NT2/D1 (cell line): ENCODE measurements at regions not wholly inside any gene's neighbourhood (a gene's known extent, or its start where the extent isn't known, plus 50 kb on each side); places are given as distances from the start of the nearest gene placed in this dataset.

ENCODE experiments used
- DNase-seq: peaks from one replicate; pipeline ENCODE4 v3.0.0-alpha.2; 2011; ENCODE audit warnings: low read depth, low spot score
- H3K27me3 ChIP-seq: 2 replicates; pipeline ENCODE4 v1.6.0; 2011; ENCODE audit warnings: mild to moderate bottlenecking; ENCODE audit not compliant: insufficient read length, insufficient read depth
- H3K36me3 ChIP-seq: 2 replicates; pipeline ENCODE4 v1.6.1; 2011; ENCODE audit warnings: mild to moderate bottlenecking, low read length, mixed read lengths; ENCODE audit not compliant: insufficient read depth, insufficient read length
- H3K4me1 ChIP-seq: 2 replicates; pipeline ENCODE4 v1.5.1; 2011; ENCODE audit not compliant: insufficient read depth, insufficient read length
- H3K4me3 ChIP-seq: 2 replicates; pipeline ENCODE4 v1.5.1; 2011; ENCODE audit warnings: low read depth; ENCODE audit not compliant: insufficient read length
- H3K9ac ChIP-seq: 2 replicates; pipeline ENCODE4 v1.6.0; 2011; ENCODE audit warnings: low read depth; ENCODE audit not compliant: insufficient read length
- H3K9me3 ChIP-seq: 2 replicates; pipeline ENCODE4 v1.5.1; 2011; ENCODE audit warnings: mild to moderate bottlenecking, low read length; ENCODE audit not compliant: insufficient read depth
- SUZ12 ChIP-seq: IDR thresholded peaks from 2 replicates; pipeline ENCODE4 v1.6.1; 2011; ENCODE audit not compliant: insufficient read length, insufficient read depth; ENCODE audit errors: extremely low read depth
- YY1 ChIP-seq: IDR thresholded peaks from 2 replicates; pipeline ENCODE4 v1.6.1; 2011; ENCODE audit not compliant: insufficient read length, insufficient read depth
- ZNF274 ChIP-seq: IDR thresholded peaks from 2 replicates; pipeline ENCODE4 v1.6.1; 2011; ENCODE audit warnings: mild to moderate bottlenecking, low read depth, low read length

- Histone ChIP-seq H3K27me3 (peaks cover 5% of the 10 kb centered on the region), H3K4me1 (peaks cover 3% of the 10 kb centered on the region), H3K36me3 (no peaks in the 10 kb centered on the region), H3K9me3 (0 out of 2 replicates have a peak, but pooled peaks cover 5% of the 10 kb centered on the region), H3K9ac (no peak overlapping the region), H3K4me3 (no peak overlapping the region)
- TF ChIP-seq YY1 (no peak), SUZ12 (no peak), ZNF274 (no peak)
- no peak for DNase-seq
These were observed 144.2 kb upstream of the EEA1 start for GRCh38 chr12:93073324-93073723.

- Histone ChIP-seq H3K9ac (no peak overlapping the region), H3K4me3 (no peak overlapping the region), H3K4me1 (peaks cover 8% of the 10 kb centered on the region), H3K9me3 (peaks cover 16% of the 10 kb centered on the region; the same call in 1 of the 2 replicates), H3K36me3 (no peaks in the 10 kb centered on the region), H3K27me3 (no peaks in the 10 kb centered on the region)
- no peak for DNase-seq
- TF ChIP-seq YY1 (no peak), ZNF274 (no peak), SUZ12 (no peak)
These were observed 149.0 kb upstream of the EEA1 start for GRCh38 chr12:93078059-93078458.

- H3K4me3 ChIP-seq: no peak overlapping the region
- H3K27me3 ChIP-seq: no peaks in the 10 kb centered on the region
- peaks cover 16% of the 10 kb centered on the region; the same call in 1 of the 2 replicates for H3K9me3 ChIP-seq
- no peak overlapping the region for H3K9ac ChIP-seq
- H3K36me3 ChIP-seq: no peaks in the 10 kb centered on the region
- peaks cover 8% of the 10 kb centered on the region for H3K4me1 ChIP-seq
- no peak for DNase-seq
- TF ChIP-seq ZNF274: no peak
These were observed 149.5 kb upstream of the EEA1 start for GRCh38 chr12:93078577-93078976.

DNA sequence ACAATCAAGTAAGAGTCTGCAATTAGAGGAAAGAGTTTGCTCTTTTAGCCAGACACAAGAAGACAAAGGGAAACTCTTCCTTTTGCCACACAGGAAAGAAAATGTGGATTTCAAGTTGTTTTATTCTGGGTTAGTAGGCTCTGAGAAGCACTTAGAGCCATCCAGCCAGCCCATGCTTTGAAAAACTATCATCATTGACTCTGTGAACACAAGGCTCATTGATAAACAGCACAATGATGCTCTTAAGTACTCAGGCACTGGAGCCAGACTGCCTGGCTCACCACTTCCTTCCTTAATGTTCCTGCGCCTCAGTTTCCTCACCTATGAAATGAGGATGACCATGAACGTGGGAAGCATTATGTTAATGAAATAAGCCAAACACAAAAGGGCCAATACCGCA is 150.2 kb upstream of the EEA1 start:
- Histone ChIP-seq H3K27me3 (no peaks in the 10 kb centered on the region), H3K36me3 (no peaks in the 10 kb centered on the region), H3K9me3 (peaks cover 16% of the 10 kb centered on the region; the same call in 1 of the 2 replicates), H3K9ac (no peak overlapping the region), H3K4me3 (no peak overlapping the region), H3K4me1 (peaks cover 5% of the 10 kb centered on the region)
- TF ChIP-seq YY1: no peak
- no peak for TF ChIP-seq ZNF274
- no peak for TF ChIP-seq SUZ12
- DNase-seq: no peak

DNA sequence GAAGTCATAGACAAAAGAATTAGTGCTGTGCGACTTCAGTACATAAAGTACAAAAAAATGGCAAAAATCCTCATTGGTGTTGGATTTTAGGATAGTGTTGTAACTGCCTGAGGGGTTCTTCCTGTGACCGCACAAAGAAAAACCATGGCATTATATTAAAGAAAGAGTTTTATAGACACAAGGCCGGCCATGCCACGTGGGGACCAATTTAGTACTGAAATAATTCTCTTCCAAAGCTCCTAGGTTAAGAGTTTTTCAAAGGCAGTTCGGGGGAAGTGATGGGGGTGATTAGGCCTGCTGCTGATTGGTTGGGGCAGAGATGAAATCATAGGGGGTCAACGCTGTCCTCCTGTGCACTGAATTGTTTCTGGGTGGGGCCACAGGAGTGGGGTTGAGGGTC is 150.9 kb upstream of the EEA1 start:
- no peak overlapping the region for H3K4me3 ChIP-seq
- TF ChIP-seq YY1: no peak
- no peak for TF ChIP-seq ZNF274
- TF ChIP-seq SUZ12: no peak
- H3K9ac ChIP-seq: peak overlapping the region; percentile 24
- peaks cover 5% of the 10 kb centered on the region for H3K4me1 ChIP-seq
- H3K27me3 ChIP-seq: no peaks in the 10 kb centered on the region
- no peaks in the 10 kb centered on the region for H3K36me3 ChIP-seq
- H3K9me3 ChIP-seq: peaks cover 16% of the 10 kb centered on the region; the same call in 1 of the 2 replicates
- DNase-seq: no peak

GRCh38 chr12:93080452-93080851 is 151.4 kb upstream of the EEA1 start:
- TF ChIP-seq SUZ12 (no peak), ZNF274 (no peak)
- DNase-seq: peak; percentile 84
- Histone ChIP-seq H3K36me3 (no peaks in the 10 kb centered on the region), H3K4me3 (peak overlapping the region; percentile 13), H3K4me1 (peaks cover 5% of the 10 kb centered on the region), H3K9ac (no peak overlapping the region), H3K27me3 (no peaks in the 10 kb centered on the region), H3K9me3 (peaks cover 16% of the 10 kb centered on the region; the same call in 1 of the 2 replicates)

DNA sequence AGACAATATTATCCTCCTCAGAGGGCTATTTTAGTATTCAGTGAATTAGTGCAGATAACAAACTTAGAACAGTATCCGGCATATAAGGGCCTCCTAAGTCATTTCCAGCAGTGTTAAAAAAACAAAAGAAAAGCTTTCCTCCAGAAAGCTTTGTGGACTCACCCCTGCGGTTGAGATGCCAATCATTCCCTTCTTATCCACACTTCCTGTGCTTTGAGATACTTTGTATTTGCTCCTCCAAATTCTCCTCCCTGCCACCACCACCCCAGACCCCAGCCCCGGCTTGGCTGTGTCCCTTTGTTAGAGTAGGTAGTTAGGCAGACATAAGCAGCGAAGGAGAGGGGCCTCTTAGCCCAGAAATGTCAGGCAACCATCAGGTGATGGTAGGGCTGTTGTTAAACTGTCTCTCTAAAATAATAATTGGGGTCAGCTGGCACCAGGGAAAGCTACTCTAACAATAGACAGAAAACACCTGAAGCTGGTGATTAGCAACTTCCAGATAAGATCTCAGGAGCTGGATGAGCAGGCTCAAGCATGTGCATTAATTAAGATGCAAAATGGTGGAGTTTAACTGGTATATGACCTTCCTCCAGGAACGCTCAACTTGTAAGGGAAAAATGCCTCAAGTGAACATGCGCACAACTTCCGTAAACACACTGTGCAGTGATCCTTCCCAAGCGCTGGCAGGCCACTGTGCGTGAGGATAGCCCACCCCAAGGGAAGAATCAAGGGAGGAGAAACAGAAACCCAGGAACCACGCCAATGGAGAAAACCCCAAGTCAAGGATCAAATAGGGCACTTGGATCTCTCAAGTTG is 152.1 kb upstream of the EEA1 start:
- peak; percentile 83 for DNase-seq
- TF ChIP-seq YY1 (no peak), SUZ12 (no peak), ZNF274 (no peak)
- H3K4me3 ChIP-seq: no peak overlapping the region
- peaks cover 20% of the 10 kb centered on the region; the same call in 1 of the 2 replicates for H3K9me3 ChIP-seq
- H3K4me1 ChIP-seq: peaks cover 5% of the 10 kb centered on the region
- no peak overlapping the region for H3K9ac ChIP-seq
- H3K27me3 ChIP-seq: no peaks in the 10 kb centered on the region
- H3K36me3 ChIP-seq: no peaks in the 10 kb centered on the region
